Subcutaneous abdominal adipose tissue (tissue), 5 donors: ENCODE measurements at regions not wholly inside any gene's neighbourhood (a gene's known extent, or its start where the extent isn't known, plus 50 kb on each side); places are given as distances from the start of the nearest gene placed in this dataset.

Experiments
- H3K27ac ChIP-seq: one replicate; pipeline ENCODE4 v1.7.0; 2013; ENCODE audit warnings: low read depth, mild to moderate bottlenecking, inconsistent platforms, low read length, moderate library complexity
- H3K27me3 ChIP-seq, 5 donors: one replicate each; pipeline ENCODE4 v1.7.0; 2013; ENCODE audit warnings: low read length in 5 of 5, inconsistent platforms in 1 of 5; ENCODE audit not compliant: control insufficient read depth in 5 of 5, insufficient read depth in 4 of 5
- H3K36me3 ChIP-seq, 5 donors: one replicate each; pipeline ENCODE4 v1.7.0; 2013; ENCODE audit warnings: low read length in 5 of 5; ENCODE audit not compliant: control insufficient read depth in 5 of 5, insufficient read depth in 5 of 5
- H3K4me1 ChIP-seq, 5 donors: one replicate each; pipeline ENCODE4 v1.7.0; 2013; ENCODE audit warnings: low read length in 5 of 5, mild to moderate bottlenecking in 3 of 5, moderate library complexity in 1 of 5; ENCODE audit not compliant: control insufficient read depth in 5 of 5, insufficient read depth in 5 of 5
- H3K4me3 ChIP-seq, 5 donors: one replicate each; pipeline ENCODE4 v1.7.0; 2013; ENCODE audit warnings: low read length in 5 of 5, low read depth in 1 of 5
- H3K9ac ChIP-seq, 5 donors: one replicate each; pipeline ENCODE4 v1.7.0; 2013; ENCODE audit warnings: low read length in 5 of 5, mild to moderate bottlenecking in 4 of 5, moderate library complexity in 3 of 5
- H3K9me3 ChIP-seq, 5 donors: one replicate each; pipeline ENCODE4 v1.7.0; 2013; ENCODE audit warnings: low read length in 5 of 5; ENCODE audit not compliant: control insufficient read depth in 5 of 5
- donor health status: healthy.
- donor health status: healthy.
- donor health status: healthy.
- donor health status: healthy.
- donor health status: healthy.

DNA sequence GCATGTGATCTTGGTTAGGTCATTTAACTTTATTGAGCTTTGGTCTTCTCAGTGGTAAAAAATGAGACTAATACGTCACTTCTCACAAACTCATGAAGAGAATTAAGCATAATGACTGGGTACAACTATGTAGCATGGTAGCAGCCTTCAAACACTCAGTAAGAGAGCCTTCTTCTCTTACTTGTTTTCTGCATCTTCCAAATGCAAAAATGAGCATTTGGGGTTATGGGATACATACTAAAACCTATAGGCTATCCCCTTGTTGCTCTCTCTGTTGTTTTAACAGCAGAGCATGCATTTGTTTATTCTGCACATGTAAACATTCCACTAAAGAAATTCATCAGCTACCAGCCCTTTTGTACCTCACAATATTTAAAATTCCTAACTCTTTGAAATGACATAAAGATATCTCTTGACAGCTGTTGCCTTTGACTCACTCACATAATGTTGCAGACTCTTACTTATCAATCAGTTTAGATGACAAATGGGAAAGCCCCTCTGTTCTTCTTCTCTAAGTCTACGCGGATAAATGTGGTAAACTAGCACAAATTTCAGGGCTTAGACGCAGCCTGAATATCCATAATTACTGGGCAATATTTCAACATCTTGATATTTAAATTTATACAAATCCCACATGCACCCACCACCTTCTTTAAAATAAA, 327.3 kb upstream of the SATB1 start:
- no peaks in the 10 kb centered on the region for H3K4me1 ChIP-seq
- H3K4me3 ChIP-seq, result no peak overlapping the region
- no peaks in the 10 kb centered on the region for H3K27me3 ChIP-seq
- H3K9me3 ChIP-seq, result no peaks in the 10 kb centered on the region
- no peak overlapping the region for H3K9ac ChIP-seq
- no peak overlapping the region for H3K27ac ChIP-seq
- H3K36me3 ChIP-seq, result no peaks in the 10 kb centered on the region

GRCh38 chr3:18751514-18751913, 326.4 kb upstream of the SATB1 start:
- Histone ChIP-seq H3K27me3 (no peaks in the 10 kb centered on the region), H3K4me1 (peaks cover 0 to 2% (median 0%) of the 10 kb centered on the region in 5 donors), H3K9me3 (no peaks in the 10 kb centered on the region), H3K4me3 (no peak overlapping the region), H3K36me3 (no peaks in the 10 kb centered on the region), H3K27ac (no peak overlapping the region), H3K9ac (no peak overlapping the region)

DNA sequence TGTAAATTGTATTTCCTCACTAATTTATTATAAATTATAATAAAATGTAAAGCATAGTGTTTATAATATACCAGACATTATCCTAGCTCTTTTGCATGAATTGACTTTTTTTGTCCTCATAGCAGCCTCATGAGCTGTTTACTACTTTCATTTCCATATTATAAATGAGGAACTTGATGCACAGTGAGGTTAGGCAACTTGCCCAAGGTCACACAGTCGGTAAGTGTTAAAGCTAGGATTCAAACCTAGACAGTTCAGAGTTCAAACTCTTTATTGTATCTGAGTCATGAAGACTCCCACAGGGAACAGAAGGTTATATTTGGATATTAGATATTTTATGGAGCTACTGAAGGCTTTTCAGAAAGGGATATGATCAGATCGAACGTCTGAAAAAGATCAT, 322.2 kb upstream of the SATB1 start:
- H3K4me1 ChIP-seq, result peaks cover 0 to 2% (median 0%) of the 10 kb centered on the region in 5 donors
- H3K27ac ChIP-seq, result no peak overlapping the region
- no peaks in the 10 kb centered on the region for H3K9me3 ChIP-seq
- no peak overlapping the region for H3K4me3 ChIP-seq
- no peaks in the 10 kb centered on the region for H3K36me3 ChIP-seq
- H3K9ac ChIP-seq, result no peak overlapping the region
- no peaks in the 10 kb centered on the region for H3K27me3 ChIP-seq

DNA sequence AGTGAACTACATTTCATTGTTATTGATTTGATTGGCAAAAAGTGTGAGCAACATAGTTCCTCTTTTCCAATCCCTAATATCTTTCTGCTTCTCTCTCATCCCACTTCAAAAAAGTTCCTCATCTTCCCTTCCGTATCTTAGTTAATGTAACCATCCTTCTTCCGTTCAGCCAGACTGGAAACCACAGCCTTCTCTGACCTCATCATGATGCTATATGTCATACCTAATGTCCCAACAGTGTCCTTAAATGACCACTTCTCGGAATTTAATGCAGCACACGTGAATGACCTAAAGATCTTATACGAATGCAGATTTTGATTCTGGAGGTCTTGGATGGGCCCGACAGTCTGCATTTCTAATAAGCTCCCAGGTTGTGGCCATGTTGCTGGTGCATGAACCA, 320.3 kb upstream of the SATB1 start:
- Histone ChIP-seq H3K4me3 (no peak overlapping the region), H3K27ac (no peak overlapping the region), H3K9me3 (no peaks in the 10 kb centered on the region)

DNA sequence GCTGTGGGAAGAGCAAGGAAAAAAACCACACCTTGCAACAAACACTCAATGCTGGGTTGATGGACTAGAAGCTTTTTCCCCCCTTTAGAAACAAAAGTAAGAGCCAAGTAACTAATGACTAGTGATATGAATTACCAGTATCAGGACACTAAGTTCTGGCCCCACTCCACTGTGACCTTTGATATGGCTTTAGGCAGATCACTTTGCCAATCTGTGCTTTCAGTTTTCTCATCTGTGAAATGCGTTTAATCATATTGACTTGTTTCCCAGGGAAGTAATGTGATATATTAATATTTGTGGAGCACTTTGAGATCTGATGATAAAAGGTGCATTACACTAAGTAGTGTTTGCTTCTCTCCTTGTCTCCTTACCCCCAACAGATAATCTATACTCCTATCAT, 319.3 kb upstream of the SATB1 start:
- Histone ChIP-seq H3K27ac (no peak overlapping the region), H3K4me1 (peaks cover 0 to 2% (median 0%) of the 10 kb centered on the region in 5 donors), H3K27me3 (no peaks in the 10 kb centered on the region), H3K9ac (no peak overlapping the region), H3K36me3 (no peaks in the 10 kb centered on the region), H3K4me3 (no peak overlapping the region), H3K9me3 (no peaks in the 10 kb centered on the region)

More for the DNA sequence above, 320.3 kb upstream of the SATB1 start:
- Histone ChIP-seq H3K9ac (no peak overlapping the region), H3K27me3 (no peaks in the 10 kb centered on the region), H3K36me3 (no peaks in the 10 kb centered on the region), H3K4me1 (peaks cover 0 to 2% (median 0%) of the 10 kb centered on the region in 5 donors)

- H3K4me3 ChIP-seq, result no peak overlapping the region
- no peaks in the 10 kb centered on the region for H3K36me3 ChIP-seq
- peaks cover 0 to 2% (median 0%) of the 10 kb centered on the region in 5 donors for H3K4me1 ChIP-seq
- no peaks in the 10 kb centered on the region for H3K9me3 ChIP-seq
- H3K9ac ChIP-seq, result no peak overlapping the region
- H3K27ac ChIP-seq, result no peak overlapping the region
- H3K27me3 ChIP-seq, result no peaks in the 10 kb centered on the region
Measured at GRCh38 chr3:18743761-18744160, 318.6 kb upstream of the SATB1 start.

DNA sequence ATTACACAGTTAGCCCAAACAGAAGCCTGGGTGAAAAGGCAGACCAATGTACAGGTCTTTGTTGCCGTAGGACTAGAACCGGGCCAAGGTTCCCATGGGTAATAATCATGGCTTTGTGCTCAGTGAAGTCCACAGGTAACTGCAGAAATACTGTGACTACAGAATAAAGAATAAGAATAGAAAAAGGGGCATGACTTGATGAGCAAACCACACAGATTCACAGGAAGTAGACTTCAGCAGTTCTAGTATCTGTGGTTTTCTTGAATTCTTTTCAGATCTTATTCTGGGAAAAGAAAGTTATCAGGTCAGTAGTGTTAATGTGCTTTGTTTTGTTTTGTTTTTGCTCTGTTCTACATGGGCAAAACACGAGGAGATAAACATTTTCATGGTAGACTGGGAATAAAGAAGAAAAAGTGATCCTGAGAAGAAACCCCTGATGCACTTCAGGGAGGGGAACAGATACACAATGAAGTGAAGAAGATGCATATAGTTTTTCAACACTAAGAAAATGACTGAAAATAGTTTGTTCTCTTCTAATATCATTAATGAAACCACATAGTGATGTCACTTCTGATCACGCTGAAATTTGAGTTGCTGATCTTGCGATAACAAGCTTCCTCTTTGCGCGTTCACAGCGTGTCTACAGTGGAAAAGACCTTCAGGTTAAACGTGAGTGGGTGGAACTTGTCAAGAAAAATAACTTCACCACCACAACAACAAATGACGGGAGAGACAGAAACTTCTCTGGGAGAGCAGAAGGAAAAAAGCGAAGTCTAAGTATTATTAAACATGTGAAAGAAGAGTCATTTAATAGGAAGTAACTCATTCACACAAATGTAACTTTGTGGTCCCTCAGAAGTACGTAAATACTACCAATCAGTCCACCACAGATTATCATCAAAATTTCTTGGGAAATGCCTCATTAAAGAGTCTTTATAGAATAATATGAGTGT, 315.8 kb upstream of the SATB1 start:
- H3K27ac ChIP-seq, result no peak overlapping the region
- H3K9me3 ChIP-seq, result no peaks in the 10 kb centered on the region
- no peaks in the 10 kb centered on the region for H3K4me1 ChIP-seq
- H3K36me3 ChIP-seq, result no peaks in the 10 kb centered on the region
- no peak overlapping the region for H3K9ac ChIP-seq
- no peak overlapping the region for H3K4me3 ChIP-seq
- no peaks in the 10 kb centered on the region for H3K27me3 ChIP-seq

GRCh38 chr3:18739099-18739433, 313.9 kb upstream of the SATB1 start:
- no peaks in the 10 kb centered on the region for H3K27me3 ChIP-seq
- no peak overlapping the region for H3K4me3 ChIP-seq
- no peak overlapping the region for H3K9ac ChIP-seq
- no peaks in the 10 kb centered on the region for H3K4me1 ChIP-seq
- no peak overlapping the region for H3K27ac ChIP-seq
- H3K9me3 ChIP-seq, result no peaks in the 10 kb centered on the region
- H3K36me3 ChIP-seq, result no peaks in the 10 kb centered on the region

DNA sequence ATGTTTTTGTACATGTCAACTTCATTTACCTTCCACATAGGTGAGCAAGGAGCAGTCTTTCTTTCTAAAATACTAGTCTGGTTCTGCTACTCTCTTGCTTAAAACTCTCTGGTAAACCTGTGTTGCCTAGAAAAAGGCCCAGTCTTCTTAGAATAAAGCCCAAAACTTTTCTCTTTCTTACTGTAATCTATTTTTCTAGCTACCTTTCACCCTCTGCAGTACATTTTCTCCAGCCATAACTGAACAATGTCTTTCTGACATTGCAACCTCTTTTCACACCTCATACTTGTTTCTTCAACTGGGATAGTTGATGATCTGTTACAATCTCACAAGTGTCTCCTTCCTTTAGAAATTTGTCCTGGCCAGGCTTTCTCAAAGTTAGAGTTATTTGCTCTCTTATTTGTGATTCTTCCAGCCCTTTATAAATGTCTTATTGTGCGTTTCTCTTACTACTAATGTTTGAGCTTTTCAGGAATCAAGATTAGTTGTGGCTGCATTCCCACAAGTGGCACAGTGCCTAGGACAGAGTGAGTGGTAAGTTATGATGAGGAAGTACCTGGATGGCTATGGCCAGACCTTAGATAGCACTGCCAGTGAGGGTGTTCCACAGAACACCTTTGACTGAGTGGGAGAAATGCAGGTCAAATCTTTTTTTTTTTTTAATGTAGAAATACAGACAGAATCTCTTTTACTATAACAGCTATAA, 313.4 kb upstream of the SATB1 start:
- H3K27me3 ChIP-seq, result no peaks in the 10 kb centered on the region
- H3K36me3 ChIP-seq, result no peaks in the 10 kb centered on the region
- no peaks in the 10 kb centered on the region for H3K4me1 ChIP-seq
- no peak overlapping the region for H3K9ac ChIP-seq
- H3K4me3 ChIP-seq, result no peak overlapping the region
- H3K27ac ChIP-seq, result no peak overlapping the region
- no peaks in the 10 kb centered on the region for H3K9me3 ChIP-seq

DNA sequence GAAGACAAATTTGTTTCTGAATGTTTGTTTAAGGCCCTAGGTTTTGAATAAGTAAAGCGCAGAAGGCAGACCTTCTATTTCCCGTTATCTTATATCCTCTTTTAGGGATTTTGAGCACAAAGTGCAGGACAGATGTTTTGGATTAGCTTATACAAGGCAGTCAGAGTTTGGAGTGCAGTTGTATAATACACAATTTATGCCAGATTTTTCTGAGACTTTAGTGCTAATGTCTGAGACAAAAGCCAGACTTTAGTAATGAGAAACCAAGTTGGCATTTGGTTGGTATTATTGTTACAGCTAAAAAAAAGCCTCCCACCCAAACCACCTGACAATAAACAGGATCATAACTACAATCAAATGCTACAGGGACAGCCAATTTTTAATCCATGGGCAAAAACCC, 309.9 kb upstream of the SATB1 start:
- no peaks in the 10 kb centered on the region for H3K9me3 ChIP-seq
- no peak overlapping the region for H3K9ac ChIP-seq
- no peaks in the 10 kb centered on the region for H3K27me3 ChIP-seq
- no peaks in the 10 kb centered on the region for H3K4me1 ChIP-seq
- H3K4me3 ChIP-seq, result no peak overlapping the region
- no peak overlapping the region for H3K27ac ChIP-seq
- no peaks in the 10 kb centered on the region for H3K36me3 ChIP-seq
